Stimulated activated CD4-positive, alpha-beta T cell treated with anti-CD3 and anti-CD28 coated beads, Interleukin-12 subunit alpha, Interleukin-12 subunit beta, amount 100 ng/mL, for 48 hours (primary cell): ENCODE measurements at regions not wholly inside any gene's neighbourhood (a gene's known extent, or its start where the extent isn't known, plus 50 kb on each side); places are given as distances from the start of the nearest gene placed in this dataset.

ENCODE experiments used
- DNase-seq, 3 donors: peaks; one replicate each; pipeline ENCODE4 v3.0.0-alpha.2; 2020; ENCODE audit warnings: low read depth in 2 of 3, low spot score in 1 of 3

DNA sequence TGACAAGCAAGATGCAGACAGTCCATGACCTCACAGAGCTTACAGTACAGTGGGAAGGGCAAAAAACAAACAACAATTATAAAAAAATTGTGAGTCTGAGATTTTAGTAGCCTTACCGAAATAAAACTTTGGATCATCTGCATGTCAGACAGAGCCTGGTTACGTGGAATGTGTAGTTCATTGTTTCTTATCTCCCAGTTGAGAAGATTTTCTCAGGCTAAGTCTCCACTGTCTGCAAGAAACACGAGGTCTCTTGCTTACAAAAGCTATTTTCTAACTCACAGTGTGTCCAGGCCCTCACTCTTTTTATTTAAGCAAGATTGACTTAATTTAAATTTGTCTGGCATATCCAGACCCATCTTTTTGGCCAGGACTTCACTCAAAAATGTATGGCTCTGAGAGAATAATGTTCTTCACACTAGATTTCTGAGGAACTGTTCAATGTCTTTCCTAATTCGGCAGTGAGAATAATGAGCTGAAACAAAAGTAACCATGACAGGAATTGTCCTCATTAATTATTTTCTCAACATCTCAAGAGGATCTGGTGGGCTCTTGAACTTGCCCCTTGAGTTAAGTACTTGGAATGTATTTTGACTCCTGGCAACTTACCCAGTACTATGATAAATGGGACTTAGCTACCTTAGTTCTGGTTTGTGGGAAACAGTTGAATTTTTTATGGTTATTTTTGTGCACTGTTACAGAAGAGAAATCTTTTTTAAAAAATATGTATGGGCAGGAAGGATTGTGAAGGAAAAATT, 265.1 kb upstream of the COL8A1 start:
- no peak for DNase-seq

DNA sequence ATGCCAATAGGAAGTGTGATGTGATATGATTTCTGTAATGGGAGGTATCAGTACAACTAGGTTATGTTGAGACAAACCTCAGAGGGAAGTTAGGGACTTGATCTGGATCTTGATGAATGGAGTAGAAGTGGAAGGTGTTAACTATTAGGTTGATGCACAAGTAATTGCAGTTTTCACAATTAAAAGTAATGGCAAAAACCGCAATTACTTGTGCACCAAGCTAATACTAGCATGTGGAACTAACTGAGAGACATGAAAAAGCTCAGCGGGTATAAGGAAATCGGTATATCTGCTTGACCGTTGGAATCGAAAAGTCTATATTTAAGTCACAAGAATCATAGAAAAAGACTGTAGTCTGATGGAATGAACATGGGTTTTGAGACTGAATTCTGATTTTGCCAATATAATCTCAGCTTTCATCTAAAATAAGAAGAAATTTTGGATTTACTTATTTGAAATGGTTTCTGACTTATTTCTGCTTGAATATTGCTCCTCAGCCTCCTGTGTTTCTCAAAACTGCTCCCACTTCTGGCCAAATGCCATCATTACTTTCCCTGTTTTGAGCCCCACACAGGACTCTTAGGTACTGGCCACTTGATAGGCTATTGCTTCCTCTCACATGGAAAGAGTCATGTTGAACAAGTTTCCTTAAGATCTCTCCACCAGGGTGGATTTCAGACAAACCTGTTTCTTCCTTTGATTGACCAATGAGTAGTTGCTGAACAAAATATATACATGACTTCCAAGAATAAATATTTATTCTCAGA, 271.5 kb upstream of the COL8A1 start:
- no peak for DNase-seq

DNA sequence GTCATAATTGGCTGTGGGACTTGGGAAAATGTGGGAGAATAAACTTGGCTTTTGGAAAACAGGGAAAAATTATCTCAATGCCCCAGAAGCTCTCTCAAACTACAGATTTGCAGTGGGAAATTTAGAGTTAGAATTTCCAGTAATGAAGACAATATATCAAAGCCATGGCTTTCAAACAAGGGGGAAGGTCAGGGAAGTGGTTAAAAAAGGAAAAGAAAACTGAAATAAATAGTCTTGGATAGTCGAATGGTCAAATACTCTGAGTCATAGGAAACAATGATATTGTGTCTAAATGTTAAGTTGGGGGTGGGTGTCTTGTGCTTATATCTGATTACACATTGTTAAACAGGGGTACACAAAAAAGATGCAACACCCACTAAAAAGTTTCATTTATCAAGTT, 272.4 kb upstream of the COL8A1 start:
- DNase-seq, result no peak

DNA sequence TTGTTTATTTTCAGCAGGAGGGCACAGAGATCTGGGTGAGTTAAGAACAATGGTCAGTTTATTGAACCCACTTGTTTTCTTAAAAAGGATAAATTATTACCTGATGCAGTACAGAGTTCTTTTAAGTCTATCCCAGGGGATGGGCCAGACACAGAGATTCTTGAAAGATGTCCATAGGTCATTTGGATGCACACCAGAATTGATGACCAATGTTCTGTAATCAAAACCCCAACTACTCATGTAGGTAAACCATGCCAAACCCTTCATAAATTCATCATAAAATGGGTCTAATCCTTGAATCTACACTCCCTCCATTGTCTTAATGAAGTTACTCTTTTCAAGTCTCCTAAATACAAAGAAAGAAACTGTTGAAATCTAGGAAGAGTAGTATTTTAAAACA, 273.0 kb upstream of the COL8A1 start:
- DNase-seq, result no peak

DNA sequence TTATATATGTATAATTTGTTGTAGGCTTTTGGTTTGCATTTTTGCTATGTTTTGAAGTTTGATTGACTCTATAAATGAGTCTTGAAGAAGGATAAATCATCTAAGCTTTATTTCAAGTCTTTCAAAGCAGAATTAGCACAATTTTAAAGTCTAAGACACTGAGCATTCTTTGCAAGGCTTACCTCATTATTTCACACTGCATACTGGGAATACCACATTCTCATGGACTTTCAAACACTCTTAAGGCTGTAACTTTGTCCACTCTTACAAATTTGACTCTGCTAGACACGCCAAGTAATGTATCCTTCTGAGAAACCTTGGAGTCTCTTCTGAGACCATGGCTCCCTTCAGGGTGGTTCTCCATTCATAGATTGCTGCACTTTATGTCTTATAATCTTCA, 281.3 kb upstream of the COL8A1 start:
- no peak for DNase-seq

DNA sequence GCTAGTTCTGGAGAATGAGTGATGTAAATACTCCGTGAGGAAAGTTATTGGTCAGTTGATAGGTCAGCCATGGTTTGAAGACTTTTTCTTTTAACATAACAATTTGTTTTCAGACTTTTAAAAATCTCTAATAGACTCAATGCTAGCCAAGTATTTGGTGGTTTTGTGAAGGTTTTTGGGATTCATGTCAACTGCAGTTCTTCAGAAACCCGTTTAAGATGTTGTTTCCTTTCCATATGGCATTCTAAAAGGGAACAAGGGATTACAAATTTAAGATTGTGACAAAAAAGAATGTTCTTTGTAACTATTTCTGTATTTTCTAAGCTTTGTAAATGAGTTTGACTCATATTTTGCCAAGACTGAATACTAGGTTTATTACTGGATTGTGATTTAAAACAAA, 281.7 kb upstream of the COL8A1 start:
- no peak for DNase-seq

DNA sequence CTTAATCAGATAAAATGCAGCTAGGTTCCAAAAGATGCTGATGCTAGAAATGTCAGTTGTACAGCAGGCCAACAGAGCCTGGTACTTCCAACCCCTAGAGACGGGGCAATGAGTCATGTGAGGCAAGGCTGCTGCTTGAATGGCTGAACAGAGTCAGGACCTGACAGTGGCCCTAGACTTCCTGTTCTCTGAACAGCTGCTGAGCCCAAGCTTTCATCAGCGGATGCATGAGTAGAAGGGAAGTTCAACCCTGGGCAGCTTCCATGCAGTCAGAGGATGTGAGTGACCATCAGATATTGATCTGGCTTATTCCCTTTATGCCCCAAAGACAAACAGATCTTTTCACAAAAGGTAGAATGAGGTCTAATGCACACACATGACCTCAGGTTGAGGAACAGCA, 282.9 kb upstream of the COL8A1 start:
- DNase-seq, result no peak

DNA sequence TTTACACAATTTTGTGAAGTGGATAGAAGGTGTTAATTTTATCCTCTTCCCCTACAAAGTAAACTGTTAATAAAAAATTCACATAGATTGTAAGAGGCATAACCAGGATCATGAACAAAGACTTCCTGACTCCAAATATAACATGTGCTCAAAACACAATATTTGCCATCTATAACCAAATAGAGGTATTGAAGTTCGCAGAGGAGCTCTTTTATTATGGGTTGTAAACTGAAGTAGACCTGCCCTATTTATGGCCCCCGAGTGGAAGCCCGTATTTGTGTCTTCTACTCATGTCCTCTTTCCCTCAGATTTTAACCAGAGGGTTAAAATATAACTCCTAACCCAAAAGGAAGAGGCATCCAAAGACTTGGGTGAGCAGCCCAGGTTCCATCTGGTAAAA, 285.6 kb upstream of the COL8A1 start:
- no peak for DNase-seq

DNA sequence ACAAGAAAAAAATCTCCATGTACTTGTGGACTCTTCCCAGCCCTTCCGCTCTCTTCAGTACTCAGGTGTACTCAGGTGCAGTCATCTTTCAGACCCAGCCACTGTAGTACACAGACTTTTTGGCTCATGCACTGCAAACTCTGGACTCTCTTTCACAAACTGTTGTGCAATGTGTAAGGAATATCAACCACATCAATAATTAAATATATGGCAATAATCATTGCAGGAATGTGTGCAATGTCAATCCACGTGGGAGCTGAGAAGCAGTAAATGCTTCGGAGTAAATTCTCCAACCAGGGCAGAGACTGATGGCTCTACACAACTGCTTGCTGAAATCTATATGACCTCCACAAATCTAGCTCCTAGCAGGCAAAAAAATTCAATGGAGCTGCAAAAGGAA, 287.3 kb upstream of the COL8A1 start:
- no peak for DNase-seq

DNA sequence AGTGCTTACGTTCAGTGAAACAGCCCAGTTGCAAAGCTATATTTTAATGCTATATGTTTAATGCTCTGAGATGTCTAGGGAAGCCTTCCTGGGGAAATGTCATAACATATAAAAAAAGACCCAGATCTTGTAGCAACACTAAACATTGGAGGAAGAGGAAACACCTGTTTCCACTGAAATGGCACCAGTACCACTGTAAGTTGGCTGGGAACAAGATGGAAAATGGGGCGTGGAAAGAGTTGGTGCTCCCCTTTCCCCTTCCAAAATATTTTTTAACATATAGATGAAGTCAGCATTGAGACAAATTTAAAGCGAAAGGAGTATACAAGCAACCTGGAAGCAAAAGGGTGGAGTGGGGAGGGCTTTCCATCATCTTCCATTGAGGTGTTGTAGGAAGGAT, 289.9 kb upstream of the COL8A1 start:
- no peak for DNase-seq

DNA sequence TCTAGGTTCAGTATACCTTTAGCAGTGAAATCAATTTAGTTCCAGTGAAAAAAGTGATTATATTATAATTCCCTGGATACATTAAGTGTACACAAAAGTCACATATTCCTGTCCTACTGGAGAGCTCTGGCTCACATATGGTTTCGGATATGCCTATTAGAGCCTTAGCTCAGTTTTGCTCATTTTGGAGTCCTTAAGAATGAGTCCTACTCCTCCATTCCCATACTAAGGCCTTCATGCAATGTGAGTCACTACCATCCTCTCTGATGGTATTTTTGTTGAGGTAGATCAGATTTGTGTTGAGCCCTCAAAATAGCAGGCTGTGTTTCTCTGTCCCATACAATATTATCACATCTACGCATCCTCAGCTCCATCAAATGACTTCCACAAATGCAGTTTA, 294.2 kb upstream of the COL8A1 start:
- no peak for DNase-seq

DNA sequence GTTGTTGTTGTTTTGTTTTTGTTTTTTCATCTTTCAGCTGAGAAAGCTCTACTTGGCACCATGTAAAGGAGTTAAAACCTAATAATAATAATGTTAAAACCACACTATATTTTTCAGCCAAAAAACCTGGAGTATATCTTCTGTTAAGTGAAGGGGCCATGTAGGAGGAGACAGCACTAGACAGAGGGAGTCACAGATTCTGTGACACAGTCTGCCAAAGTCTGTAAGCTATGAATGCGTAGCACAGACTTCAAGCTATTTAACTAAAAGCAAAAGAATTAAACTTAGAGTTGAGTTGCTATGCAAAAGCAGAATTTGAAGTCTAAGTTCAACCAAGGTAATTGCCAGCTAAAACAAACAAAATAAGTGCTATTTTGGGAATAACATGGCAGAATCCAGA, 296.0 kb upstream of the COL8A1 start:
- no peak for DNase-seq

DNA sequence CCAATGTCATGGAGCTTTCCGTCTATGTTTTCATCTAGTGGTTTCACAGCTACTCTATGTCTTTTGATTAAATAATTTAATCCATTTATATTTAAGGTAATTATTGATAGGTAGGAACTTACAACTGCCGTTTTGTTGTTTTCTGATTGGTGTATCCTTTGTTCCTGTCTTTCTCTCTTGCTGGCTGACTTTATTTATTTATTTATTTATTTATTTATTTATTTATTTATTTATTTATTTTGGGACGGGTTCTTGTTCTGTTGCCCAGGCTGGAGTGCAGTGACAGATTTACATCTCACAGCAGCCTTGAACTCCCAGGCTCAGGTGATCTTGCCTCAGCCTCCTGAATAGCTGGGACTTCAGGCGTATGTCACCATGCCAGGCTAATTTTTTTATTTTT, 299.2 kb upstream of the COL8A1 start:
- no peak for DNase-seq

DNA sequence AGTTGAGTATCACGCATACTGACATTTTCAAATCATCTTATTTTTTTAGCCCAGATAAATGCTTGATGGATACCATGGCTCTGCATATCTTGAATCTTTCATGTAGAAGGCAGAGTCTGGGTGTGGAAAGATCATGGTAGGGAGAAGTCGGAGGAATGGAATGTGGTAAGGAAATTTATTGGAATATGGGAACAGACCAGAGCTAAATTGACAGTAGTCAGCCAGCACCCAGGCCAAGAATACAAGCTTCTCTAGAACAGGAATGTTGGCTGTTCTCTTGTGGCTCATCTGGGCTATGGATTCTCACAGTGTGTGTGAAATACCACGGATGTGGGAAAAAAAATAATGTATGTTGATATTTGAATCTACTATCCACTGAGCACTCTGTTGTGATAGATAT, 305.7 kb upstream of the COL8A1 start:
- DNase-seq, result no peak

DNA sequence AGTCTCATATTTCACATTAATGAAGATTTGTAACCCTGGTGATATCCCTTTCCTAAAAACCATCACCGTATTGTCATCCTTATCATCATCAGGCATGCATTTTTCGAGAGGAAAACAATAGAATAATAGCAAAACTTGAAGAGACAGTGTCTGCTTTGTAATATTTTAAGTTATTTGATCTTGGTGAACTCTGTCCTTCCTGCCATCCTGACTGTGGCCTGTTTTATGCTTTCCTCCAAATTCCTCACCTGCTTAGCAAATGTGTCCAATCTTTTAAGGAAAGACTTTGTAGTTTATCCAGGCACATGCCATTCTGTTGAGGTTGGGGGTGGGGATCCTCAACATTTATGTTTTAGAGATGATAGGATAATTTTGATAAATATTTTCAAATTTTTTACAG, 306.1 kb upstream of the COL8A1 start:
- DNase-seq, result no peak

DNA sequence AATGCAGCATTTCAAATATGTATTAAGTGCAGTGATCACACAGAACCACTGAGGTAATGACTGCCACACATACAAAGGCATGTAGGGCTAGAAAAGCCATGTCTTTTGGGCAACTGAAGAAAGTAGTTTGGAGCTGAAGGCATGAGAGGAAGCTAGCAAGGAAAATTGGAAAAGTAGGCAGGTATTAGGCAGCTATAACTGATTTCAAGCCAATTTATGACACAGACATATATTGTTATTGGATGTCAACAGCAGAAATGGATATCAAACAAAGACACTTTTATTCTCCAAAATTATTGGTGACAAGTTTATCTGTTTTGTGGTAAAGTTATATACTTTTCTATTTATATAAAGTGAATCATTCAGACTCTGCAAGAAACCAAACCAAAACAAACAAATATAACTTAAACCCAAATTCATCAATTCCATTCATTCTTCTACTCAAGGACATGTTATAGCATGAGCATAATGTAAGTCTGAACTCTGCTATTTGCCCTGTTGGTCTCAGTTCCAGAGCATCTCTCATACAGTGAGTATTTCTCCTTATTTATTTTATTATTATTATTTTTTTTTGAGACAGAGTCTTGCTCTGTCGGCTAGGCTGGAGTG, 307.4 kb upstream of the COL8A1 start:
- DNase-seq, result no peak

DNA sequence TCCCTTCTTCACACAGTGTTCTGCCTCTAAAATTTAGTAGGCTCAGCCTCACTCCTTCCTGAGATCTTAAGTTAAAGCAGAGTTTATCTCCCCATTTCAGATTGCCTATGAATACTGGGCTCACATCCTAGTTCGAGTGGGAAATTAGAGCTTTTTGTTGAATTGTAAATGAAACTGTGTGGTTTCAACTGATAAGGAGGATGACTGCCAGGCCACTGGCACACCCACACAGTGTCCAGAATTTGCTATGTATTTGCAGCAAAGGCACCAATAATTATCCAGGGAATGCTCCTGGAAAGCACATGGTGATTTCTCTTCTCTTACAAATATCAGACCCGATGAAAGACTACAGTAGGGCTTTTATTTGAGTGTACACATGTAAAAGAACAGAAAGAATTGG, 308.1 kb upstream of the COL8A1 start:
- no peak for DNase-seq

DNA sequence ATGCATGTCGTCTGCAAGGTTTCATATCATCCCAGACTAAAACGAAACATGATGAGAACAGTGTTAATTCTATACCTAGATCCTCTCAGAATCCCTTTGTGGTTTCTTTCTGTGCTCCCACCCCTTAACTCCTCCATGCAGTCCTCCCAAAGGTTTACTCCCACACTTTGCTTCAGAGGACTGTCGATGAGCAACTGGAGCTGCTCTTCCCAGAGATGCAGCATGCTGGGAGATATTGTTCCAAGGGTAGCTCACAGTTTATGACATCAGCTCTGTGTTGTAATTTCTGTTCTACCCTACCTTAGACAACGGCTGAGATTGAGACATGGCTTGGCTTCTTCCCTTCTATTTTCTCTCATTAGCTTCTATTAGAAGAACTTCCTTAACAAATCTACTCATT, 313.0 kb upstream of the COL8A1 start:
- DNase-seq, result no peak

DNA sequence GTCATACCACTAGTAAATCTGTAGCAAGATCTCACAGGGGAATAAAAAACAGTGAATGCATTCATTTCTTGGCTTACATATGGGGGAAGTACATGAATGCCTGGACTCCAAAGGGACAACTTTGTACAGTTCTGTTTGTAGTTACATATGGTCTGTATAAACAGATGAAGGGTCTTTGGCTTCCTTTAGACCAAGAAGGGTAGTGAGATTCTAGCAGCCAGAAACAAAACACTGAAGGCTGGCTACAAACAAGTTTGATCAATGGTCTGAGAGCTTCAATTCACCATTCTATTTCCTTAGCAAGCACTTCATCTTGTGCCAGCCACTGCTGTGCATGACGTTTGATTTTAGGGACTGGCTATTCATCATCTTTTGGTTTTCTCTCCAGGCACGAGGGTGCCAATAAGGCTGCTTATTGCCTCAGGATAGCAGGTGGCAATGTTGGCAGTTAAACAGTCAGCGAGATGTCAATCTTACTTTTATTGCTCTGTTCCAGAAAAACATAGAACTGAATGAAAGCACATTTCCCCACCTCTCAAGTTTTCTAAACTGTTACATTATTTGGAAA, 313.7 kb upstream of the COL8A1 start:
- no peak for DNase-seq

DNA sequence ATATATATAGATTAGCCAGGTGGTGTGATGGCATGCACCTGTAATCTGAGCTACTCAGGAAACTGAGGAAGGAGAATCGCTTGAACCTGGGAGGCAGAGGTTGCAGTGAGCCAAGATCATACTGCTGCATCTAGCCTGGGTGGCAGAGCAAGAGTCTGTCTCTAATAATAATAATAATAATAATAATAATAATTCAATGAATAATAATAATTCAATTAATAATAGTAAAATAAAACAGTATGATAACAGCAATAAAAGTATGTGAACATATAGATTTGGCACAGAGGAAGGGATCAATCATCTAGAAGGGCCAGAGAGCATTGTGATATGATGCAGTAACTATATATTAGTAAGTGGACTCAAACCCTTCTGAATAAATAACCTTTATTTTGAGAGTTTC, 314.5 kb upstream of the COL8A1 start:
- no peak for DNase-seq

DNA sequence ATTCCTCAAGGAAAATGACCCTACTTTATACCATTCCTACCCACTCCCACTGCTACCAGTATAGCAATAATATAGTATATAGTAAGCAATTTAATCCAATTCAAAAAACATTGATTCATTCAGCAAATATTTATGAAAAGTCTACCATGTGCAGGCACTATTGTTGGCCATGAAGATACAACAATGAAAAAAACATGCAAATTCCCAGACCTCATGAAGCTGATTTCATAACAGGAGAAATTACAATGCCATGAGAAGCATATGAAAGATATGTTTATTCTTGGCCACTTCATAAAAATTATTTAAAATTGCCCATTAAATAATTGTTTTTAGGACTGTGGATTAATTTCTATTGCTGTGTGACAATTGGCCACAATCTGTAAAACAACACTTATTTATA, 315.8 kb upstream of the COL8A1 start:
- no peak for DNase-seq

DNA sequence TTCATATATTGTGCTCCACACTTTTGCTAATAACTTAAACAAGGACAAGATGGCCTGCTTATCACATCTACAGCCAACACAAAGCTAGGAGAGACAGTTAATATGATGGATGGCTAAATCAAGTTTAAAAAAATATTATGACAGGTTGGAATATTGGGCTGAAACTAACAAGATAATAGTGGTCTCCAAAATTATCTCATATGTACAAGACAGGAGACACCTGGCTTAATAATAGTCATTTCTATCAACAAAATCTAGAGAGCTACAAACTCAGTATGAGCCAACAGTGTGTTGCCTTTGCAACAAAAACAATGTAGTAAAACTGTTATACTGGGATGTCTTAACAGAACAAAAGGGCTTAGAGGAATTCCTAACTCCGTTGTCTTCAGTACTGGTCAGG, 317.1 kb upstream of the COL8A1 start:
- no peak for DNase-seq
